ENCODE measurements at regions not wholly inside any gene's neighbourhood (a gene's known extent, or its start where the extent isn't known, plus 50 kb on each side); places are given as distances from the start of the nearest gene placed in this dataset.

DNA sequence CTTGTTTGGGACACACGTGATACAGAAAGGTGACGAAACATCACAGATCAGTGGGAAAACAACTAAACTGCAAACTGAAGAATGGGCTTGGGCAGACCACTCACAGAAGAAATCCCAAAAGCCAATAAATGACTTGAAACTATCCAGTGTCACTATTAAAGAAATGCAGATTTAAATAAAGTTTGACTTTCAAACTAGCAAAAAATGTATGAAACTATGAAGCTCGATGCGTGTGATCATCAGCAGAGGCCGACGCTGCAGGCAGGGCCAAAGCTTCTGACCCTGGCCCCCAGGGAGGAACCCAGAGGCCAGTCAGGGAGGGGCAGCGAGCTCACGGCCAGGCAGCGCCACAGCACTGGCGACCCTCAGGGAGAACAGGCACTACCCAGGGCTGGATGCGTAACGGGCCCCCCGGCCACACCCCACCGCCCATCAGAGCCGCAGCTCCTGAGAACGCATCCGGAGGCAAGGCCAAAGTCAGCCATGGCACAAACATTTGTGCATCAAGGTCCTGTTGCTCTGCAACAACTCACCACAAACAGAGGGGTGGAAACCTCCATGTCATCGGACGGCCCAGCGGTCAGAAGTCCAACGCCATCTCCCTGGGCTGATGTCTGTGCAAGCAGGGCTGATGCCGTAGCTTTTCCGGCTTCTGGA is 94.1 kb downstream of the YTHDF1 start:
- H3K27ac ChIP-seq (ENCODE audit: low read length) = no peak overlapping the region
- no peaks in the 10 kb centered on the region for H3K36me3 ChIP-seq (ENCODE audit: control insufficient read depth, insufficient read depth, low read length)
- WGBS (ENCODE audit: insufficient coverage) = 78% methylated on average over 22 of the region's 23 CpGs
- H3K9me3 ChIP-seq (replicated peaks; ENCODE audit: control insufficient read depth, low read depth, low read length) = peaks cover 2% of the 10 kb centered on the region
- no peak for DNase-seq
- peaks cover 8% of the 10 kb centered on the region for H3K27me3 ChIP-seq (ENCODE audit: control insufficient read depth, insufficient read depth, low read length)
- no peak overlapping the region for H3K4me3 ChIP-seq (ENCODE audit: low read length)
- no peaks in the 10 kb centered on the region for H3K4me1 ChIP-seq (ENCODE audit: control insufficient read depth, insufficient read depth, low read length)

- no peaks in the 10 kb centered on the region for H3K4me1 ChIP-seq (ENCODE audit: control insufficient read depth, insufficient read depth, low read length)
- DNase-seq = no peak
- no peak overlapping the region for H3K4me3 ChIP-seq (ENCODE audit: low read length)
- no peak overlapping the region for H3K27ac ChIP-seq (ENCODE audit: low read length)
- peaks cover 2% of the 10 kb centered on the region for H3K9me3 ChIP-seq (replicated peaks; ENCODE audit: control insufficient read depth, low read depth, low read length)
- peaks cover 7% of the 10 kb centered on the region for H3K27me3 ChIP-seq (ENCODE audit: control insufficient read depth, insufficient read depth, low read length)
- H3K36me3 ChIP-seq (ENCODE audit: control insufficient read depth, insufficient read depth, low read length) = no peaks in the 10 kb centered on the region
- WGBS (ENCODE audit: insufficient coverage) = 84% methylated on average over 15 of the region's 15 CpGs
These were observed 94.7 kb downstream of the YTHDF1 start for GRCh38 chr20:63121246-63121645.

DNA sequence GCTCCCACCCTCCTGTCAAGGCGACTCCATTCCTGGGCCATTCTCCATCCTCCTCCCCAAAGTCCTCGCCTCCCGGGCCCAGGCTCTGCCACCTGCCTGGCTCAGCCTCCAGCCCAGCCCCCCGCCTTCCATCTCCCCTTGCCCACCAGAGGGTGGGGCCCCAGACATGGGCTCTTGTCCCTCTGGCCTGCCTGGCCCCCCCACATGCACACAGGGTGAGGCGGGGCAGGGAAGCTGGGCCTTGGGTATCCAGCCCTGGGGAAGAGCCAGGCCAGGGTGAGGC is 95.2 kb downstream of the YTHDF1 start:
- 52% methylated on average over 4 of the region's 5 CpGs for WGBS (ENCODE audit: insufficient coverage)
- no peak overlapping the region for H3K4me3 ChIP-seq (ENCODE audit: low read length)
- no peaks in the 10 kb centered on the region for H3K4me1 ChIP-seq (ENCODE audit: control insufficient read depth, insufficient read depth, low read length)
- no peak for DNase-seq
- H3K27ac ChIP-seq (ENCODE audit: low read length) = no peak overlapping the region
- peaks cover 2% of the 10 kb centered on the region for H3K9me3 ChIP-seq (replicated peaks; ENCODE audit: control insufficient read depth, low read depth, low read length)
- no peaks in the 10 kb centered on the region for H3K36me3 ChIP-seq (ENCODE audit: control insufficient read depth, insufficient read depth, low read length)
- peaks cover 2% of the 10 kb centered on the region for H3K27me3 ChIP-seq (ENCODE audit: control insufficient read depth, insufficient read depth, low read length)

GRCh38 chr20:63119963-63120807 is 95.7 kb downstream of the YTHDF1 start:
- Histone ChIP-seq H3K4me3 (ENCODE audit: low read length) (no peak overlapping the region), H3K9me3 (replicated peaks; ENCODE audit: control insufficient read depth, low read depth, low read length) (peaks cover 2% of the 10 kb centered on the region), H3K36me3 (ENCODE audit: control insufficient read depth, insufficient read depth, low read length) (no peaks in the 10 kb centered on the region), H3K27me3 (ENCODE audit: control insufficient read depth, insufficient read depth, low read length) (peaks cover 2% of the 10 kb centered on the region), H3K27ac (ENCODE audit: low read length) (no peak overlapping the region), H3K4me1 (ENCODE audit: control insufficient read depth, insufficient read depth, low read length) (no peaks in the 10 kb centered on the region)
- 59% methylated on average over 20 of the region's 22 CpGs for WGBS (ENCODE audit: insufficient coverage)
- no peak for DNase-seq

- H3K27ac ChIP-seq (ENCODE audit: low read length) = no peak overlapping the region
- H3K36me3 ChIP-seq (ENCODE audit: control insufficient read depth, insufficient read depth, low read length) = no peaks in the 10 kb centered on the region
- peaks cover 2% of the 10 kb centered on the region for H3K27me3 ChIP-seq (ENCODE audit: control insufficient read depth, insufficient read depth, low read length)
- peaks cover 2% of the 10 kb centered on the region for H3K9me3 ChIP-seq (replicated peaks; ENCODE audit: control insufficient read depth, low read depth, low read length)
- no peaks in the 10 kb centered on the region for H3K4me1 ChIP-seq (ENCODE audit: control insufficient read depth, insufficient read depth, low read length)
- H3K4me3 ChIP-seq (ENCODE audit: low read length) = no peak overlapping the region
- 42% methylated on average over 21 of the region's 23 CpGs for WGBS (ENCODE audit: insufficient coverage)
- no peak for DNase-seq
These were observed 96.6 kb downstream of the YTHDF1 start for GRCh38 chr20:63119121-63119962.

DNA sequence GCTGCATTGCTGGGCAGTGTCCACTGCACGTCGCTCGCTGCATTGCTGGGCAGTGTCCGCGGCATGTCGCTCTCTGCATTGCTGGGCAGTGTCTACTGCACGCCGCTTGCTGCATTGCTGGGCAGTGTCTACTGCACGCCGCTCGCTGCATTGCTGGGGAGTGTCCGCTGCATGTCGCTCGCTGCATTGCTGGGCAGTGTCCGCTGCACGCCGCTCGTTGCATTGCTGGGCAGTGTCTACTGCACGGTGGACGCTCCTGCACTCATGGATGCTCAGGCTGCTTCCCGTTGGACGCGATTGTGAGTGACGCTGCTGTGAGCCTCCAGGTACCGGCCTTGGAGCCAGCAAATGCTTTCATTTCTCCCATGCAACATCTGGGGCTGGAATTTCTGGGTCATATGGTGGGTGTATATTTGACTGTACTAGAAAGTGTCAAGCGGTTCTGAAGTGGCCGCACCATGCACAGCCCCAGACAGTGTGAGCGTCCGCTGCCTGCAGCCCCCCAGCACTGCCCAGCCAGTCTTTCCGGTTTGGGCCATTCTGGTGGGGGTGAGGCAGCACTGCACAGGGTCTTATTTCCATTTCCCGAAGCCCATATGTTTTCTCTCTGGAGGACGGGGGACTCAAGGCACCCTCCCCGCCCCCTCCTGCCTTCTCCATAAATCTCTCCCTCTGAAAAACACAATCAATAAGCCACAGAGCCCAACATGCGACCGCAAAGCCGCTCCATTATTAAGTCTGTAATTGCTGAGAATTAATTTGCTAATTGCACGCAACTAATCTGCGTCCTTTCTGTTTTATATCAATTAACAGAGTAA is 97.4 kb downstream of the YTHDF1 start:
- no peak overlapping the region for H3K27ac ChIP-seq (ENCODE audit: low read length)
- H3K4me3 ChIP-seq (ENCODE audit: low read length) = no peak overlapping the region
- peaks cover 2% of the 10 kb centered on the region for H3K27me3 ChIP-seq (ENCODE audit: control insufficient read depth, insufficient read depth, low read length)
- H3K4me1 ChIP-seq (ENCODE audit: control insufficient read depth, insufficient read depth, low read length) = no peaks in the 10 kb centered on the region
- H3K36me3 ChIP-seq (ENCODE audit: control insufficient read depth, insufficient read depth, low read length) = no peaks in the 10 kb centered on the region
- H3K9me3 ChIP-seq (replicated peaks; ENCODE audit: control insufficient read depth, low read depth, low read length) = peaks cover 2% of the 10 kb centered on the region
- DNase-seq = no peak
- WGBS (ENCODE audit: insufficient coverage) = 67% methylated on average over 33 of the region's 38 CpGs

DNA sequence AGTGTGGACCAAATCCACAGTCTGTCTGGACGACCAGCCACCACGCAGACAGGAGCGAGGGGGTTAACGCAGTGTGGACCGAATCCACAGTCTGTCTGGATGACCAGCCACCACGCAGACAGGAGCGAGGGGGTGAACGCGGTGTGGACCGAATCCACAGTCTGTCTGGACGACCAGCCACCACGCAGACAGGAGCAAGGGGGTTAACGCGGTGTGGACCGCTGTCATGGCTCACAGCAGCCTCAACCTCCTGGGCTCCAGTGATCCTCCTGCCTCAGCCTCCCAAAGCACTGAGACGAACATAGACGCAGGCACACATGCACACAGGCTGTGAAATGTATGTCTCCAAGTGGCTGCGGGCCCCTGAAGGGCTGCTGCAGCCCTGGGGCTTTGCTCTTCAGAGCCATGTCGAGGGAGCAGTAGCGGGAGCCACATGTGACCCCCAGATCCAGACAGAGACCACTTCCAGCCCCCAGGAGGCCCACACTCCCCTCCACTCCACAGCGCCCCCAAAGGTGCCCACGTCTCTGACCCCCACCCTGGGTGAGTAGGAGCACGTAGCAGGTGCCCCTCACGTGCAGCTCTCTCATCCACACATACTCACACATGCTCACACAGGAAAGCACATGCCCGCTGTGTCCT is 98.1 kb downstream of the YTHDF1 start:
- DNase-seq = no peak
- Histone ChIP-seq H3K27ac (ENCODE audit: low read length) (no peak overlapping the region), H3K4me3 (ENCODE audit: low read length) (no peak overlapping the region), H3K9me3 (replicated peaks; ENCODE audit: control insufficient read depth, low read depth, low read length) (peaks cover 1% of the 10 kb centered on the region), H3K36me3 (ENCODE audit: control insufficient read depth, insufficient read depth, low read length) (no peaks in the 10 kb centered on the region), H3K4me1 (ENCODE audit: control insufficient read depth, insufficient read depth, low read length) (no peaks in the 10 kb centered on the region), H3K27me3 (ENCODE audit: control insufficient read depth, insufficient read depth, low read length) (peaks cover 2% of the 10 kb centered on the region)
- WGBS (ENCODE audit: insufficient coverage) = 80% methylated on average over 25 of the region's 25 CpGs

DNA sequence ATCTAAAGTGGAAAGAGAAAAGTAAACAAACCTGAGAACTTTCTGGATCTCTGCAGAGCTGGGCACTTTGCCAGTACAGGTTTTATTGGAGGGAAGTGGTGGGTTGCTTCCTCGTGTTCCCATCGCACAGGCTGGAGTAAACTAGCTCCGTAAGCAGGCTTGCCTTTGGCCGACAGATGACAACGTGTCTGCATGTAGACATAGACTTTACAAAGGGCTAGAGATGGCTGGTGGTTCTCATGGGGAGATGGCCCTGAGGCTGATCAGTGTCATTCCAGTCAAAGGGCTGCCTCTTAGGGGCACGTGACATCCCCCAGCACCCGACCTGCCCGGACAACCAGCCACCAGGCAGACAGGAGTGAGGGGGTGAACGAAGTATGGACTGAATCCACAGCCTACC is 98.8 kb downstream of the YTHDF1 start:
- Histone ChIP-seq H3K27me3 (ENCODE audit: control insufficient read depth, insufficient read depth, low read length) (peaks cover 5% of the 10 kb centered on the region), H3K27ac (ENCODE audit: low read length) (no peak overlapping the region), H3K9me3 (replicated peaks; ENCODE audit: control insufficient read depth, low read depth, low read length) (no peaks in the 10 kb centered on the region), H3K4me1 (ENCODE audit: control insufficient read depth, insufficient read depth, low read length) (no peaks in the 10 kb centered on the region), H3K4me3 (ENCODE audit: low read length) (no peak overlapping the region), H3K36me3 (ENCODE audit: control insufficient read depth, insufficient read depth, low read length) (no peaks in the 10 kb centered on the region)
- WGBS (ENCODE audit: insufficient coverage) = 71% methylated on average over 5 of the region's 9 CpGs
- DNase-seq = no peak

DNA sequence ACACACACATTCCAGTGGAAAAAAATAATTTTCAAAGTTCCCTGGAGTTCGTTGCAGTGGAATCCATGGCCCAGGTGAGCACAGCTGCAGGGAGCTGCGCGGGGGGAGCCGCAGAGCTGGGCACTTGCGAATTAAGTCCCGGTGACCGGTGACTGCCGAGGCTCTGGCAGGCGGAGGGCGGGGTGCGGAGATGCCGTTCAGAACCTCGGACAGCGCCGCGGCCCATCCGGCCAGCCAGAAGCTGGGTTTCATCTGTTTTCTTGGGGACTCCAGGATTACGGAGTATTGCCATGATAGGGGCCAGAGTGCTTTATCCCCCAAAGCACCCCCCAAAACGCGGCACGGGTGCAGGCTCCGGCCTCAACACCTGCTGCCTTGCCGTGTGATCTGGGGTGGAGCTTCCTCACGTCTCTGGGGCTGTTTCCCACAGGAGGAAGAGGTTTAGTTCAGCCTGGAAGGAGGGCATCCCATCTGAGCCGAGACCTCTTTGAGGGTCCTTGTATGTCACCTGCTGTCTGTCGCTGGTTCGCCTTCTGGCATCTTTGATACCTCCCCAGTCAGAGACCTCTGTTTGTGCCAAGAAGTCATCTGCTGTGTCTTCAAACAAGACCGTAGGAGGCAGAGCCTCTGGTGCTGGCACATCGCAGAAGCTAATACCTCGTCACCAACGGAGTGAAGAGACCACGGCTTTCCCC is 99.4 kb downstream of the YTHDF1 start:
- no peaks in the 10 kb centered on the region for H3K9me3 ChIP-seq (replicated peaks; ENCODE audit: control insufficient read depth, low read depth, low read length)
- no peak overlapping the region for H3K4me3 ChIP-seq (ENCODE audit: low read length)
- 8% methylated on average over 23 of the region's 32 CpGs for WGBS (ENCODE audit: insufficient coverage)
- H3K36me3 ChIP-seq (ENCODE audit: control insufficient read depth, insufficient read depth, low read length) = no peaks in the 10 kb centered on the region
- peaks cover 5% of the 10 kb centered on the region for H3K27me3 ChIP-seq (ENCODE audit: control insufficient read depth, insufficient read depth, low read length)
- no peaks in the 10 kb centered on the region for H3K4me1 ChIP-seq (ENCODE audit: control insufficient read depth, insufficient read depth, low read length)
- H3K27ac ChIP-seq (ENCODE audit: low read length) = no peak overlapping the region
- DNase-seq = peak; percentile 45

Measured in muscle of leg (tissue), 3 donors.